ENCODE measurements at regions not wholly inside any gene's neighbourhood (a gene's known extent, or its start where the extent isn't known, plus 50 kb on each side); places are given as distances from the start of the nearest gene placed in this dataset.
"Not testable (repeated sequence)": the region's sequence is repeated elsewhere in the genome, so short reads cannot be mapped to it uniquely, and the experiment has no call there.

GRCh38 chr9:104997536-104997935 is 69.6 kb upstream of the ABCA1 start:
- DNase-seq (ENCODE audit: low read depth), result no peak
- H3K4me3 ChIP-seq (ENCODE audit: low read depth, low read length), result no peak overlapping the region
- no peak for TF ChIP-seq CTCF (conservative IDR thresholded peaks at IDR 0.05; ENCODE audit: low read depth, low read length)

DNA sequence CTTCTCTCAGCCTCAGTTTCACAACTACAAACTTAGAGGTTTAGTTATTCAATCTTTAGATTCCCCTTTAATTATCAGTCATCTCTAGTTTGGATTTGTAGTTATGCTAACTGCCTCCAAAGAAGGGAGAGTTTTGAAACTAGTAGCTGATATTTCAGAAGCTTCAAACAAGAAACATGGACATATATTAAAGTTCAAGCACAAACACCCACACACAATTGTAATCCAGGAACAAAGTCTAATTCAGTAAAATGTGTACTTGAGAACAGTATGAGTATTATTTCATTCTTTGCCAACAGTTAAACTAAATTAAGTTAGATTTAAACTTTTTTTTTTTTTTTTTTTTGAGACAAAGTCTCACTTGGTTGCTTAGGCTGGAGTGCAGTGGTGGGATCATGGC is 71.2 kb upstream of the ABCA1 start:
- no peak for DNase-seq (ENCODE audit: low read depth)
- no peak overlapping the region for H3K4me3 ChIP-seq (ENCODE audit: low read depth, low read length)
- TF ChIP-seq CTCF (conservative IDR thresholded peaks at IDR 0.05; ENCODE audit: low read depth, low read length), result no peak

DNA sequence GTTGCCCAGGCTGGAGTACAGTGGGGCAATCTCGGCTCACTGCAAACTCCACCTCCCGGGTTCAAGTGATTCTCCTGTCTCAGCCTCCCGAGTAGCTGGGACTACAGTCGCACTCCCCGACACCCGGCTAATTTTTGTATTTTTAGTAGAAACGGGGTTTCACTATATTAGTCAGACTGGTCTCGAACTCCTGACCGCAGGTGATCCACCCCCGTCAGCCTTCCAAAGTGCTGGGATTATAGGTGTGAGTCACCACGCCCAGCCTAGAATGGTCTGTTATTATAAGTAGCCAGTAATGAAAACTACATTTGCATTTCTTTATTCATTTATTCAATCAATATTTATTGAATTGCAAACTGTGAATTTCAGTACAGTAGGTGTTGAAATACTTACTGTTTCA is 72.6 kb upstream of the ABCA1 start:
- DNase-seq (ENCODE audit: low read depth); H3K4me3 ChIP-seq (ENCODE audit: low read depth, low read length): not testable (repeated sequence)

DNA sequence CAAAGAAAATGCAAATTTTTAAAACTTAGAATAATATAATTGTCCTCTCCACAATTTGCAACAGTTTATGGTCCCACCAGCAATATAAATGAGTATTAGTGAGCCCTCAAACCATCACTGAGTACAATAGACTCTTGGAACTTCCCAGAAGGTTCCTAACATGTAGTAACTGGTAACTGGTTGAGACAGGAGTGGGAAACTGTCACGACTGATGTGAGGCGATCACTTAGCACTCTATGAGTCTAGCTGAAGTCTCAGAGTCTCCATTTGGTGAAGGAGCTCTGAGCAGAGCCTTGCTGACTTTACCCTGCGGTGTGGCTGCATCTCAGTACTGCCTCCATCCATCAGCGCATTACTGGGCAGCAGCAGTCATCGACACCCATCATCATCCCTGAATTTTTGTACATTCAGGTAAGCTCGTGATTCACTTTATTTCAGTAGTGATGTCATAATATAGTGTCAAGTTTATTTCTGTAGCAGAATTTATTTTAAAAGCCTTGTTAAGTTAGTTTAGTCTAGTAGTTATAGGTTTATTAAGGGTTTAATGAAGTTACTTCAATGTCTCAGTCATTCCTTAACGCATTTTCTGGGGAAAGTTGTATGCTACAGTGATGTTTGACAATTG is 76.6 kb upstream of the ABCA1 start:
- H3K4me3 ChIP-seq (ENCODE audit: low read depth, low read length), result no peak overlapping the region
- no peak for TF ChIP-seq CTCF (conservative IDR thresholded peaks at IDR 0.05; ENCODE audit: low read depth, low read length)
- DNase-seq (ENCODE audit: low read depth), result no peak

DNA sequence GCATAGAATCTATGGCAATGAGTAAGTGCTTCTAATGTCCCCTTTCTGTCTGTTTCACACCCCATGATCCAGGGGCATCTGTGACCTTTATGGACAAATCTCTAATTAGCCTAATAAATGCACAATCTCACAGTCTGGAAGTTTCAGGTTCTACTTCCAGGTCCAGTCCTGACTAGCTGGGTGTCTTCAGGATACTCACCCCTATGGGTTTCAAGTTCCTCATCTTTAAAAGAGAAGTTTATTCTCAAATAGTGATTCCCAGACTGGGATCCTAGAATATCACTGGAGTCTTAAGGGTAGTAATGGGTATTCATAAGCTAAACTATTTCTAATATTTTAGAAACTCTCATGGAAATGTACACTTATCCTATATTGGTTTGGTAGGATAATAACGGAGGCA is 77.2 kb upstream of the ABCA1 start:
- no peak for DNase-seq (ENCODE audit: low read depth)
- TF ChIP-seq CTCF (conservative IDR thresholded peaks at IDR 0.05; ENCODE audit: low read depth, low read length), result no peak
- H3K4me3 ChIP-seq (ENCODE audit: low read depth, low read length), result no peak overlapping the region

DNA sequence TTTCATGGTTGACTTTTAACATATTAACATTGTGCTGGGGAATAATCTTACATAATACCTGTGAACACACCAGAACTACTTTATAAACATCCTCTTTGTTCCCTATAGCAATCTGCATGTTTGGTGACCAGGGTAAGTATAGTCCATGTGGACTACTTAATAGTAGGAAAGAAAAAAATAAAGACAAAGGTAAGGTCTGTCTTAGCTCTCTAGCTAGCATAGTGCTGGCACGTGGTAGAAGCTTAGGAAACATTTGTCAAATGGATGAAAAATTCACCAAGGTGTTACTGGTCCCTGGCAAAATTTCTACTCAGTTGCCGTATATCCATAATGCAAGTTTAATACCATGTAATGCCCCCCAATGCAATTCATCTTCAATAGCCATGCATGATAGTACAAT is 78.6 kb upstream of the ABCA1 start:
- TF ChIP-seq CTCF (conservative IDR thresholded peaks at IDR 0.05; ENCODE audit: low read depth, low read length), result no peak
- no peak overlapping the region for H3K4me3 ChIP-seq (ENCODE audit: low read depth, low read length)
- no peak for DNase-seq (ENCODE audit: low read depth)

GRCh38 chr9:105007143-105007542 is 79.2 kb upstream of the ABCA1 start:
- TF ChIP-seq CTCF (conservative IDR thresholded peaks at IDR 0.05; ENCODE audit: low read depth, low read length), result no peak
- peak; percentile 48 for DNase-seq (ENCODE audit: low read depth)
- no peak overlapping the region for H3K4me3 ChIP-seq (ENCODE audit: low read depth, low read length)

DNA sequence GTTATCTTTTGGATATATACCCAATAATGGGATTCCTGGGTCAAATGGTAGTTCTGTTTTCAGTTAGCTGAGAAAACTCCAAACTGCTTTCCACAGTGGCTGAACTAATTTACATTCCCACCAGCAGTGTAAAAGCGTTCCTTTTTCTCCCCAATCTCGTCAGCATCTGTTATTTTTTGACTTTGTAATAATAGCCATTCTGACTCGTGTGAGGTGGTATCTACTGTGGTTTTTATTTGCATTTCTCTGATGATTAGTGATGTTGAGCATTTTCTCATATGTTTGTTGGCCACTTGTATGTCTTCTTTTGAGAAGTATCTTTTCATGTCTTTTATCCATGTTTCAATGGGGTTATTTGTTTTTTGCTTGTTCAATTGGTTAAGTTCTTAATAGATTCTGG is 82.1 kb upstream of the ABCA1 start:
- H3K4me3 ChIP-seq (ENCODE audit: low read depth, low read length); DNase-seq (ENCODE audit: low read depth): not testable (repeated sequence)
